Glutamatergic neuron (in vitro differentiated cells): ENCODE measurements at regions not wholly inside any gene's neighbourhood (a gene's known extent, or its start where the extent isn't known, plus 50 kb on each side); places are given as distances from the start of the nearest gene placed in this dataset.

Experiments used
- DNase-seq: peaks from one replicate; pipeline ENCODE4 v3.0.0; 2022
- H3K27ac Mint-ChIP-seq: one replicate; pipeline ENCODE4 v1.8.0; 2020; ENCODE audit warnings: mild to moderate bottlenecking, mixed read lengths, inconsistent platforms; ENCODE audit not compliant: unreplicated experiment
- H3K27me3 Mint-ChIP-seq: one replicate; pipeline ENCODE4 v1.8.0; 2020; ENCODE audit warnings: mild to moderate bottlenecking, moderate library complexity, mixed read lengths, inconsistent platforms; ENCODE audit not compliant: unreplicated experiment
- H3K36me3 Mint-ChIP-seq: one replicate; pipeline ENCODE4 v1.8.0; 2020; ENCODE audit warnings: mild to moderate bottlenecking, mixed read lengths, inconsistent platforms; ENCODE audit not compliant: unreplicated experiment
- H3K4me1 Mint-ChIP-seq: one replicate; pipeline ENCODE4 v1.8.0; 2020; ENCODE audit warnings: mild to moderate bottlenecking, low read depth, mixed read lengths, inconsistent platforms; ENCODE audit not compliant: unreplicated experiment
- H3K4me3 Mint-ChIP-seq: one replicate; pipeline ENCODE4 v1.8.0; 2020; ENCODE audit warnings: mild to moderate bottlenecking, mixed read lengths, inconsistent platforms; ENCODE audit not compliant: unreplicated experiment
- H3K9me3 Mint-ChIP-seq: one replicate; pipeline ENCODE4 v1.8.0; 2020; ENCODE audit warnings: mild to moderate bottlenecking, moderate library complexity, mixed read lengths, inconsistent platforms; ENCODE audit not compliant: unreplicated experiment
- TF ChIP-seq, protein P1 (sequence below): fragments of 200-600 bp; sonication (generic); IDR thresholded peaks from one replicate; pipeline ENCODE4 v1.5.0; 2021; ENCODE audit not compliant: partially characterized antibody, unreplicated experiment

- Mint-ChIP-seq H3K9me3 (peaks cover 2% of the 10 kb centered on the region), H3K27ac (no peak overlapping the region), H3K36me3 (peaks cover 4% of the 10 kb centered on the region), H3K4me1 (no peaks in the 10 kb centered on the region), H3K27me3 (no peaks in the 10 kb centered on the region), H3K4me3 (no peak overlapping the region)
- no peak for DNase-seq
- TF ChIP-seq, protein P1, sequence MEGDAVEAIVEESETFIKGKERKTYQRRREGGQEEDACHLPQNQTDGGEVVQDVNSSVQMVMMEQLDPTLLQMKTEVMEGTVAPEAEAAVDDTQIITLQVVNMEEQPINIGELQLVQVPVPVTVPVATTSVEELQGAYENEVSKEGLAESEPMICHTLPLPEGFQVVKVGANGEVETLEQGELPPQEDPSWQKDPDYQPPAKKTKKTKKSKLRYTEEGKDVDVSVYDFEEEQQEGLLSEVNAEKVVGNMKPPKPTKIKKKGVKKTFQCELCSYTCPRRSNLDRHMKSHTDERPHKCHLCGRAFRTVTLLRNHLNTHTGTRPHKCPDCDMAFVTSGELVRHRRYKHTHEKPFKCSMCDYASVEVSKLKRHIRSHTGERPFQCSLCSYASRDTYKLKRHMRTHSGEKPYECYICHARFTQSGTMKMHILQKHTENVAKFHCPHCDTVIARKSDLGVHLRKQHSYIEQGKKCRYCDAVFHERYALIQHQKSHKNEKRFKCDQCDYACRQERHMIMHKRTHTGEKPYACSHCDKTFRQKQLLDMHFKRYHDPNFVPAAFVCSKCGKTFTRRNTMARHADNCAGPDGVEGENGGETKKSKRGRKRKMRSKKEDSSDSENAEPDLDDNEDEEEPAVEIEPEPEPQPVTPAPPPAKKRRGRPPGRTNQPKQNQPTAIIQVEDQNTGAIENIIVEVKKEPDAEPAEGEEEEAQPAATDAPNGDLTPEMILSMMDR = no peak
Observed at GRCh38 chr10:58140691-58141347, 126.9 kb downstream of the IPMK start.

DNA sequence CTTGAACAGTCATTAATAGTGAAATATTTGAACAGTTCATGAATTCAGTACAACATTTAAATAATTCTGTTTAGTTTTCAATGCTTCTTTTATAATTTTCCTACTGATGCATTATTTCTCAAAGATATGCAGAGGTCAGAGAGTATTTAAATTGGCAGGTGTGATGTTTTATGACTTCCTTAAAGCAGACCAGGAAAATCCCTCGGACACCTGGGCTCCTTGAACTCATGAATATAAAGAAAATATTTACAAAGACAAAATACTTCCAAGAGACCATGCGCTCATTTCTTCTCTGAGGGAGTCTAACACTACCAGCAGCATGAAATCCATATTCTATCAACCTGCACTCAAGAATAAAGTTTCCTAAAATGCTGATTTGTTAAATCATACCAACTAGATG, 127.6 kb downstream of the IPMK start:
- Mint-ChIP-seq H3K27me3 (no peaks in the 10 kb centered on the region), H3K9me3 (peaks cover 2% of the 10 kb centered on the region), H3K4me3 (no peak overlapping the region), H3K36me3 (peaks cover 4% of the 10 kb centered on the region), H3K4me1 (no peaks in the 10 kb centered on the region), H3K27ac (no peak overlapping the region)
- TF ChIP-seq, protein P1 = no peak
- DNase-seq = no peak

- Mint-ChIP-seq H3K27ac (no peak overlapping the region), H3K36me3 (peaks cover under 1% of the 10 kb centered on the region)
- DNase-seq = no peak
Observed at GRCh38 chr10:58137813-58138212, 129.9 kb downstream of the IPMK start.

GRCh38 chr10:58115218-58116050, 152.3 kb downstream of the IPMK start:
- TF ChIP-seq, protein P1 = no peak
- Mint-ChIP-seq H3K4me1 (no peaks in the 10 kb centered on the region), H3K27me3 (no peaks in the 10 kb centered on the region), H3K27ac (no peak overlapping the region), H3K36me3 (no peaks in the 10 kb centered on the region), H3K4me3 (no peak overlapping the region), H3K9me3 (no peaks in the 10 kb centered on the region)
- no peak for DNase-seq

More at GRCh38 chr10:58137813-58138212, 129.9 kb downstream of the IPMK start:
- Mint-ChIP-seq H3K4me3 (no peak overlapping the region), H3K4me1 (no peaks in the 10 kb centered on the region), H3K27me3 (no peaks in the 10 kb centered on the region), H3K9me3 (peaks cover 2% of the 10 kb centered on the region)
- TF ChIP-seq, protein P1 = no peak

DNA sequence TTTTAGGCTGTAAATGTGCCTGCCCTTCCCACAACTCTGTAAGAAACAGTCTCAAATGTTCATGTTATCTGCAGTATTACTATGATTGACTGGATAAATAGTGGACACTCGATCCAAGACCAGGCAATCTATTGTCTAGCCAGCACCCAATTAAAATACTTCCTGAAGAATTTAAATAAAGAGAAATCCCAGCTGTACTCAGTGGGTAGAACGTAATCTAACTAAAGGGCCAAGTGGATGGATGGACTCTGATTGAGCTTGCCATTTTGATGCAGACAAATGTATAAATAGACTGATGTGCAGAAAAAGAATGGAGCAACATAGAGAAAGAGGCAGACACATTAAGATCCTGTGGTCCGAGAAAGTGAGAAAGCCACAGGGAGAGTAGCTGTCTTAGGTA, 158.0 kb downstream of the IPMK start:
- Mint-ChIP-seq H3K4me3 (no peak overlapping the region), H3K9me3 (no peaks in the 10 kb centered on the region), H3K36me3 (no peaks in the 10 kb centered on the region), H3K27ac (no peak overlapping the region), H3K4me1 (no peaks in the 10 kb centered on the region), H3K27me3 (peaks cover 2% of the 10 kb centered on the region)
- DNase-seq = no peak
- TF ChIP-seq, protein P1 = no peak
